H1 (cell line): ENCODE measurements at regions not wholly inside any gene's neighbourhood (a gene's known extent, or its start where the extent isn't known, plus 50 kb on each side); places are given as distances from the start of the nearest gene placed in this dataset.

ENCODE experiments used
- CTCF ChIA-PET: fragments of 300-600 bp; sonication (Branson Sonifier 250); formaldehyde crosslinking; loops from one replicate; lab custom pipeline; 2021; ENCODE audit not compliant: partially characterized antibody; lab: Charles Lee
- POLR2A ChIA-PET: fragments of 300-600 bp; sonication (Branson Sonifier 250); formaldehyde crosslinking; loops from one replicate; lab custom pipeline; 2021; ENCODE audit warnings: inconsistent platforms; ENCODE audit not compliant: partially characterized antibody; lab: Charles Lee
- DNase-seq, 2 experiments: peaks; one replicate each; pipeline versions ENCODE4 v3.0.0 to v3.0.0-alpha.2; 2010 to 2022; ENCODE audit warnings: low spot score in 2 of 2, low read depth in 1 of 2, mixed read lengths in 1 of 2
- FAIRE-seq: peaks from 2 replicates; lab custom pipeline; 2011; peaks lifted over from hg19 to GRCh38; lab: Jason Lieb, UNC
- H2AFZ ChIP-seq: 2 replicates; pipeline ENCODE4 v1.8.1; 2012; ENCODE audit warnings: low read length, inconsistent platforms
- H2AK5ac ChIP-seq: 2 replicates; pipeline ENCODE4 v1.6.1; 2013; ENCODE audit warnings: low read depth, low read length
- H2BK120ac ChIP-seq: replicated peaks from 2 replicates; pipeline ENCODE3; 2013; ENCODE audit warnings: low read depth, low read length, inconsistent platforms
- H2BK12ac ChIP-seq: 2 replicates; pipeline ENCODE4 v1.6.1; 2013; ENCODE audit warnings: low read depth, low read length
- H2BK15ac ChIP-seq: 2 replicates; pipeline ENCODE4 v1.6.1; 2013; ENCODE audit warnings: low read length
- H2BK20ac ChIP-seq: 2 replicates; pipeline ENCODE4 v1.6.1; 2013; ENCODE audit warnings: low read length
- H2BK5ac ChIP-seq: 2 replicates; pipeline ENCODE4 v1.6.1; 2013; ENCODE audit warnings: low read depth, low read length
- H3K14ac ChIP-seq: 2 replicates; pipeline ENCODE4 v1.6.1; 2013; ENCODE audit warnings: inconsistent platforms; ENCODE audit not compliant: insufficient read length
- H3K18ac ChIP-seq: 2 replicates; pipeline ENCODE4 v1.6.1; 2013; ENCODE audit warnings: low read length; ENCODE audit errors: extremely low read depth
- H3K23ac ChIP-seq: 2 replicates; pipeline ENCODE4 v1.6.1; 2013; ENCODE audit warnings: inconsistent platforms; ENCODE audit not compliant: insufficient read length
- H3K23me2 ChIP-seq: 2 replicates; pipeline ENCODE4 v1.6.1; 2013; ENCODE audit warnings: low read depth, low read length
- H3K27ac ChIP-seq: 2 replicates; pipeline ENCODE4 v1.6.1; 2011; ENCODE audit warnings: low read depth, low read length, inconsistent platforms
- H3K27me3 ChIP-seq, 4 experiments: replicated peaks in 1 of 4; 1 replicate in 1 of 4; 2 replicates in 3 of 4; pipeline versions ENCODE4 v1.6.1 to v1.8.1; 2011 to 2013; ENCODE audit warnings: low read length in 3 of 4, mild to moderate bottlenecking in 3 of 4, inconsistent platforms in 2 of 4, mixed read lengths in 2 of 4, moderate library complexity in 1 of 4; ENCODE audit not compliant: control insufficient read depth in 3 of 4, insufficient read depth in 3 of 4; ENCODE audit errors: extremely low read depth in 1 of 4
- H3K36me3 ChIP-seq, 4 experiments: 2 replicates each; pipeline versions ENCODE4 v1.6.1 to v1.8.1; 2011 to 2013; ENCODE audit warnings: mild to moderate bottlenecking in 4 of 4, low read length in 3 of 4, moderate library complexity in 2 of 4, control low read depth in 1 of 4, inconsistent platforms in 1 of 4; ENCODE audit not compliant: insufficient read depth in 4 of 4, control insufficient read depth in 2 of 4
- H3K4ac ChIP-seq: replicated peaks from 2 replicates; pipeline ENCODE3; 2013; ENCODE audit warnings: low read length, low read depth, mixed read lengths, inconsistent platforms; ENCODE audit not compliant: insufficient read length
- H3K4me1 ChIP-seq, 4 experiments: replicated peaks in 1 of 4; 1 replicate in 1 of 4; 2 replicates in 3 of 4; pipeline versions ENCODE4 v1.6.1 to v1.8.1; 2011 to 2013; ENCODE audit warnings: low read length in 3 of 4, inconsistent platforms in 2 of 4, mixed read lengths in 1 of 4; ENCODE audit not compliant: insufficient read depth in 4 of 4, control insufficient read depth in 3 of 4
- H3K4me2 ChIP-seq, 2 experiments: 2 replicates each; pipeline versions ENCODE4 v1.6.1 to v1.8.1; 2011 to 2013; ENCODE audit warnings: low read depth in 2 of 2, low read length in 2 of 2, control low read depth in 1 of 2, inconsistent platforms in 1 of 2, mild to moderate bottlenecking in 1 of 2; ENCODE audit not compliant: insufficient read depth in 1 of 2
- H3K4me3 ChIP-seq, 4 experiments: fragments of 200-600, 300-600 bp in 1 of 4; sonication (generic), shearing (Covaris generic), sonication (Bioruptor Twin) in 1 of 4; 2 replicates each; pipeline versions ENCODE4 v1.5.1 to v1.8.1; 2011 to 2016; ENCODE audit warnings: low read length in 4 of 4, low read depth in 3 of 4, control low read depth in 2 of 4, inconsistent platforms in 2 of 4, mild to moderate bottlenecking in 2 of 4, mixed read lengths in 1 of 4, moderate library complexity in 1 of 4; ENCODE audit not compliant: insufficient read depth in 2 of 4; ENCODE audit errors: extremely low read depth in 1 of 4
- H3K56ac ChIP-seq: replicated peaks from 2 replicates; pipeline ENCODE3; 2013; ENCODE audit warnings: low read depth, mild to moderate bottlenecking, mixed read lengths, low read length, inconsistent platforms; ENCODE audit not compliant: insufficient read length
- H3K79me1 ChIP-seq: 2 replicates; pipeline ENCODE4 v1.6.1; 2013; ENCODE audit warnings: low read depth, low read length, control low read depth
- H3K79me2 ChIP-seq, 2 experiments: 2 replicates each; pipeline versions ENCODE4 v1.6.1 to v1.8.1; 2012 to 2013; ENCODE audit warnings: low read length in 2 of 2, mild to moderate bottlenecking in 2 of 2, inconsistent platforms in 1 of 2; ENCODE audit not compliant: insufficient read depth in 2 of 2, control insufficient read depth in 1 of 2
- H3K9ac ChIP-seq, 4 experiments: replicated peaks in 1 of 4; 1 replicate in 1 of 4; 2 replicates in 3 of 4; pipeline versions ENCODE4 v1.6.1 to v1.8.1; 2011 to 2013; ENCODE audit warnings: low read depth in 3 of 4, low read length in 3 of 4, control low read depth in 2 of 4, mild to moderate bottlenecking in 2 of 4, moderate library complexity in 2 of 4, inconsistent platforms in 1 of 4; ENCODE audit errors: extremely low read depth in 1 of 4
- H3K9me3 ChIP-seq, 2 experiments: 2 replicates each; pipeline versions ENCODE4 v1.6.1 to v1.8.1; 2012 to 2013; ENCODE audit warnings: mild to moderate bottlenecking in 2 of 2, moderate library complexity in 2 of 2, control low read depth in 1 of 2, inconsistent platforms in 1 of 2, low read depth in 1 of 2, low read length in 1 of 2, mixed read lengths in 1 of 2; ENCODE audit not compliant: insufficient read depth in 2 of 2
- H4K20me1 ChIP-seq, 2 experiments: replicated peaks in 1 of 2; 2 replicates each; pipeline versions ENCODE3 to v1.8.1; 2011 to 2013; ENCODE audit warnings: inconsistent platforms in 2 of 2, low read length in 2 of 2, mild to moderate bottlenecking in 1 of 2; ENCODE audit not compliant: insufficient read depth in 2 of 2, control insufficient read depth in 1 of 2
- H4K5ac ChIP-seq: 2 replicates; pipeline ENCODE4 v1.6.1; 2013; ENCODE audit warnings: low read length, low read depth, mixed read lengths, inconsistent platforms; ENCODE audit not compliant: insufficient read length
- H4K8ac ChIP-seq: 2 replicates; pipeline ENCODE4 v1.8.0; 2013; ENCODE audit warnings: mild to moderate bottlenecking, moderate library complexity, low read length, inconsistent platforms; ENCODE audit not compliant: insufficient read depth; ENCODE audit errors: extremely low read depth
- H4K91ac ChIP-seq: replicated peaks from 2 replicates; pipeline ENCODE3; 2013; ENCODE audit warnings: low read length, mixed read lengths, inconsistent platforms; ENCODE audit not compliant: insufficient read length
- BRCA1 ChIP-seq: IDR thresholded peaks from 2 replicates; pipeline ENCODE4 v1.6.1; 2012; ENCODE audit warnings: low read depth, low read length, improper control_type of control experiment
- CBX8 ChIP-seq: fragments of 300-800, 300-1000 bp; sonication (generic); IDR thresholded peaks from 2 replicates; pipeline ENCODE4 v1.7.1; 2016; ENCODE audit warnings: low read depth, low read length, borderline replicate concordance
- CTBP2 ChIP-seq: IDR thresholded peaks from 2 replicates; pipeline ENCODE4 v1.7.0; 2011; ENCODE audit warnings: borderline replicate concordance, mild to moderate bottlenecking, moderate library complexity, mixed read lengths, low read length; ENCODE audit not compliant: insufficient read depth, insufficient read length
- EP300 ChIP-seq, 2 experiments: IDR thresholded peaks; 1 replicate in 1 of 2; 2 replicates in 1 of 2; pipeline ENCODE4 v1.6.1; 2011 to 2012; ENCODE audit warnings: low read depth in 2 of 2, low read length in 2 of 2, mild to moderate bottlenecking in 2 of 2, borderline replicate concordance in 1 of 2, inconsistent platforms in 1 of 2, moderate library complexity in 1 of 2
- GABPA ChIP-seq: IDR thresholded peaks from 2 replicates; pipeline ENCODE4 v1.6.1; 2011; ENCODE audit warnings: mild to moderate bottlenecking, low read length, moderate library complexity, borderline replicate concordance; ENCODE audit not compliant: insufficient read depth
- GTF2F1 ChIP-seq: IDR thresholded peaks from 2 replicates; pipeline ENCODE4 v1.6.1; 2012; ENCODE audit warnings: low read depth, low read length, improper control_type of control experiment, borderline replicate concordance
- HDAC6 ChIP-seq: IDR thresholded peaks from one replicate; pipeline ENCODE4 v1.7.1; 2012; ENCODE audit warnings: low read depth, mild to moderate bottlenecking, inconsistent platforms, low read length, moderate library complexity
- JUND ChIP-seq: IDR thresholded peaks from 2 replicates; pipeline ENCODE4 v1.6.1; 2011; ENCODE audit warnings: mild to moderate bottlenecking, improper control_type of control experiment, low read length
- KDM5A ChIP-seq: fragments of 200-600 bp; IDR thresholded peaks from 2 replicates; pipeline ENCODE4 v1.7.1; 2012; ENCODE audit warnings: mild to moderate bottlenecking, low read length, inconsistent platforms, mixed read lengths
- NANOG ChIP-seq: IDR thresholded peaks from 2 replicates; pipeline ENCODE4 v1.6.1; 2011; ENCODE audit warnings: low read length, low read depth, mild to moderate bottlenecking, inconsistent platforms; ENCODE audit not compliant: insufficient read depth, poor library complexity, severe bottlenecking
- PHF8 ChIP-seq: fragments of 200-600 bp; sonication (generic); conservative IDR thresholded peaks from 2 replicates; pipeline ENCODE4 v1.7.1; 2012; ENCODE audit warnings: low read depth, mild to moderate bottlenecking, inconsistent platforms, low read length, moderate library complexity
- RXRA ChIP-seq: IDR thresholded peaks from 2 replicates; pipeline ENCODE4 v1.6.1; 2011; ENCODE audit warnings: low read depth, mild to moderate bottlenecking, low read length, moderate library complexity; ENCODE audit not compliant: insufficient read depth
- SAP30 ChIP-seq: fragments of 300-600 bp; sonication (generic); IDR thresholded peaks from 2 replicates; pipeline ENCODE4 v1.7.1; 2012; ENCODE audit warnings: low read length, moderate library complexity, mild to moderate bottlenecking, inconsistent platforms; ENCODE audit not compliant: insufficient read depth, insufficient replicate concordance
- SIX5 ChIP-seq: IDR thresholded peaks from 2 replicates; pipeline ENCODE4 v1.6.1; 2011; ENCODE audit warnings: mild to moderate bottlenecking, low read depth, low read length
- SP2 ChIP-seq: IDR thresholded peaks from 2 replicates; pipeline ENCODE4 v1.6.1; 2012; ENCODE audit warnings: mild to moderate bottlenecking, low read length, inconsistent platforms
- WGBS, 2 experiments: shearing (Covaris generic) in 1 of 2; methylation state at CpG; one replicate each; pipeline versions ENCODE4 v1.1.6 to v1.1.7; 2013 to 2015; ENCODE audit warnings: low lambda C conversion rate in 2 of 2, mixed read lengths in 2 of 2, inconsistent platforms in 1 of 2, low coverage in 1 of 2, missing lambda C conversion rate in 1 of 2; ENCODE audit not compliant: insufficient replicate concordance in 2 of 2, insufficient coverage in 1 of 2, insufficient read length in 1 of 2; ENCODE audit errors: extremely low coverage in 1 of 2, missing lambda C conversion rate in 1 of 2; 5-methylcytosine and 5-hydroxymethylcytosine counted together

- H2BK12ac ChIP-seq: no peak overlapping the region
- H2AFZ ChIP-seq: no peak overlapping the region
- no peaks in the 10 kb centered on the region for H3K79me2 ChIP-seq
- H2BK15ac ChIP-seq: no peak overlapping the region
- H2BK5ac ChIP-seq: no peak overlapping the region
- ChIA-PET POLR2A (no interaction called here), CTCF (no interaction called here)
- no peaks in the 10 kb centered on the region for H3K79me1 ChIP-seq
- H2AK5ac ChIP-seq: no peak overlapping the region
- no peak overlapping the region for H3K18ac ChIP-seq
- H3K9ac ChIP-seq: no peak overlapping the region
- H3K36me3 ChIP-seq: no peaks in the 10 kb centered on the region; a peak in 1 of 8 replicates
- H2BK20ac ChIP-seq: no peak overlapping the region
- H3K27me3 ChIP-seq: no peaks in the 10 kb centered on the region
- no peak overlapping the region for H3K4me3 ChIP-seq
- H3K23me2 ChIP-seq: no peaks in the 10 kb centered on the region
- no peak overlapping the region for H3K4me2 ChIP-seq
- no peak overlapping the region for H2BK120ac ChIP-seq
- H3K4me1 ChIP-seq: no peaks in the 10 kb centered on the region
- H3K56ac ChIP-seq: no peak overlapping the region
- peaks cover 4% of the 10 kb centered on the region in 2 experiments; a peak in 1 of 4 replicates for H3K9me3 ChIP-seq
- no peak for DNase-seq
- 88% methylated on average over 1 of the region's 1 CpG; no CpG with 5 or more reads in 1 of the 2 experiments for WGBS, 2 experiments
- H3K4ac ChIP-seq: no peak overlapping the region
- no peaks in the 10 kb centered on the region for H4K20me1 ChIP-seq
- no peak overlapping the region for H4K5ac ChIP-seq
- no peak overlapping the region for H3K14ac ChIP-seq
- no peak overlapping the region for H4K91ac ChIP-seq
- no peak overlapping the region for H4K8ac ChIP-seq
- H3K23ac ChIP-seq: no peak overlapping the region
- no peak for FAIRE-seq
- no peak overlapping the region for H3K27ac ChIP-seq
- TF ChIP-seq SIX5: no peak
- no peak for TF ChIP-seq CBX8
- no peak for TF ChIP-seq GTF2F1
- no peak for TF ChIP-seq CTBP2
- TF ChIP-seq NANOG: no peak
- no peak for TF ChIP-seq JUND
- no peak for TF ChIP-seq SP2
- no peak for TF ChIP-seq EP300 (IDR thresholded peaks at IDR 0.05; ENCODE audit: borderline replicate concordance in 1 of 2, low read depth in 2 of 2, low read length in 2 of 2)
- no peak for TF ChIP-seq SAP30
- TF ChIP-seq BRCA1: no peak
- TF ChIP-seq KDM5A: no peak
- no peak for TF ChIP-seq HDAC6
- no peak for TF ChIP-seq RXRA
- no peak for TF ChIP-seq GABPA
- TF ChIP-seq PHF8: no peak
Measured at GRCh38 chr2:7368211-7368610, 451.0 kb downstream of the RNF144A start.
